A673 (cell line): ENCODE measurements at regions not wholly inside any gene's neighbourhood (a gene's known extent, or its start where the extent isn't known, plus 50 kb on each side); places are given as distances from the start of the nearest gene placed in this dataset.

Experiments used
- BruUV-seq: library from RNA; stranded (reverse); fragments of 400-500 nt; replicated peaks from 2 replicates; lab custom pipeline; 2021; lab: Mats Ljungman, UMichigan
- CTCF ChIA-PET: fragments of 300-600 bp; sonication (Branson Sonifier 250); formaldehyde crosslinking; loops from one replicate; lab custom pipeline; 2022; ENCODE audit warnings: antibody characterized with exemption; lab: Charles Lee
- POLR2A ChIA-PET: fragments of 300-600 bp; sonication (Branson Sonifier 250); formaldehyde crosslinking; loops from one replicate; lab custom pipeline; 2022; ENCODE audit warnings: antibody characterized with exemption; ENCODE audit not compliant: low non-redundant PET; lab: Charles Lee
- DNase-seq: peaks from one replicate; pipeline ENCODE4 v3.0.0-alpha.2; 2015; ENCODE audit warnings: low spot score
- H3K27ac ChIP-seq: fragments of 200-600 bp; sonication (generic); 2 replicates; pipeline ENCODE4 v1.5.1; 2016; ENCODE audit warnings: mixed run types, low read depth, mild to moderate bottlenecking, mixed read lengths, antibody characterized with exemption, low read length; ENCODE audit not compliant: poor library complexity, severe bottlenecking
- H3K27me3 ChIP-seq: fragments of 200-600 bp; sonication (generic); replicated peaks from 2 replicates; pipeline ENCODE4 v1.6.1; 2017; ENCODE audit warnings: mixed run types, low read depth, mild to moderate bottlenecking, mixed read lengths, antibody characterized with exemption, low read length; ENCODE audit not compliant: insufficient read depth, poor library complexity
- H3K36me3 ChIP-seq: fragments of 200-600 bp; sonication (generic); 2 replicates; pipeline ENCODE4 v1.6.1; 2016; ENCODE audit warnings: mixed run types, mild to moderate bottlenecking, mixed read lengths, antibody characterized with exemption, low read length; ENCODE audit not compliant: insufficient read depth, poor library complexity, severe bottlenecking
- H3K4me1 ChIP-seq: fragments of 200-600 bp; sonication (generic); 2 replicates; pipeline ENCODE4 v1.6.1; 2017; ENCODE audit warnings: mixed run types, mild to moderate bottlenecking, mixed read lengths, antibody characterized with exemption, low read length; ENCODE audit not compliant: insufficient read depth, poor library complexity, severe bottlenecking
- H3K4me3 ChIP-seq: fragments of 200-600 bp; sonication (generic); 2 replicates; pipeline ENCODE4 v1.5.1; 2016; ENCODE audit warnings: low read depth, mixed run types, mild to moderate bottlenecking, mixed read lengths, low read length; ENCODE audit not compliant: poor library complexity, severe bottlenecking
- H3K9me3 ChIP-seq: fragments of 200-600 bp; sonication (generic); 2 replicates; pipeline ENCODE4 v1.6.1; 2016; ENCODE audit warnings: mixed run types, low read depth, mild to moderate bottlenecking, mixed read lengths, antibody characterized with exemption, low read length; ENCODE audit not compliant: poor library complexity, severe bottlenecking
- EZH2 ChIP-seq: fragments of 200-600 bp; sonication (generic); IDR thresholded peaks from 2 replicates; pipeline ENCODE4 v1.6.1; 2017; ENCODE audit warnings: borderline replicate concordance, low read depth, mild to moderate bottlenecking, mixed read lengths, antibody characterized with exemption, low read length; ENCODE audit not compliant: poor library complexity, severe bottlenecking
- intact Hi-C: fragments of 100-400 bp; cut with micrococcal nuclease; formaldehyde crosslinking; loops from one replicate; pipeline ENCODE4 v1.10.0; 2022; ENCODE audit not compliant: unreplicated experiment
- TF ChIP-seq, protein P1 (sequence below): fragments of 300-800, 200-600 bp; sonication (generic); conservative IDR thresholded peaks from 2 replicates; pipeline ENCODE4 v1.5.1; 2017; ENCODE audit warnings: low read depth, mild to moderate bottlenecking, antibody characterized with exemption, low read length, moderate library complexity, mixed read lengths

DNA sequence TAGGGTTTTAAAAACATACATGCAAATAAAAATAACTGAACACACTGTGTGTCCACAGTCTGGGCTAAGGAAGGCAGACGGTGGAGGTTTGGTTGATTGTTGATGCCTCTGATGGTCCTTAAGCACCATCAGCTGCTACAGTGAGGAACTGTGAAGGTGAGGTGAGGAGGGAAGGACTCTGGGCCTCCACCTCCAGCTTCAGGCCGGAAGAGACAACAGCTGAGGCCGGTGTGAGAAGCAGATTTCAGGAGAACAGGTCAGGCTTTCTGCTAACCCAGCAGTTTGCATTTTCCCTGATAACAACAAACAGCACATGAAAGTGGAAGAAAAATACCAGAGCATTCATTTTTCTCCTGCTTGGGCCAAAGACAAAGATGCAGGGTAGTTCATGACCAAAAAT lies 189.9 kb upstream of the AJAP1 start:
- no peaks in the 10 kb centered on the region for H3K4me1 ChIP-seq
- ChIA-PET POLR2A (no interaction called here), CTCF (no interaction called here)
- TF ChIP-seq, protein P1, sequence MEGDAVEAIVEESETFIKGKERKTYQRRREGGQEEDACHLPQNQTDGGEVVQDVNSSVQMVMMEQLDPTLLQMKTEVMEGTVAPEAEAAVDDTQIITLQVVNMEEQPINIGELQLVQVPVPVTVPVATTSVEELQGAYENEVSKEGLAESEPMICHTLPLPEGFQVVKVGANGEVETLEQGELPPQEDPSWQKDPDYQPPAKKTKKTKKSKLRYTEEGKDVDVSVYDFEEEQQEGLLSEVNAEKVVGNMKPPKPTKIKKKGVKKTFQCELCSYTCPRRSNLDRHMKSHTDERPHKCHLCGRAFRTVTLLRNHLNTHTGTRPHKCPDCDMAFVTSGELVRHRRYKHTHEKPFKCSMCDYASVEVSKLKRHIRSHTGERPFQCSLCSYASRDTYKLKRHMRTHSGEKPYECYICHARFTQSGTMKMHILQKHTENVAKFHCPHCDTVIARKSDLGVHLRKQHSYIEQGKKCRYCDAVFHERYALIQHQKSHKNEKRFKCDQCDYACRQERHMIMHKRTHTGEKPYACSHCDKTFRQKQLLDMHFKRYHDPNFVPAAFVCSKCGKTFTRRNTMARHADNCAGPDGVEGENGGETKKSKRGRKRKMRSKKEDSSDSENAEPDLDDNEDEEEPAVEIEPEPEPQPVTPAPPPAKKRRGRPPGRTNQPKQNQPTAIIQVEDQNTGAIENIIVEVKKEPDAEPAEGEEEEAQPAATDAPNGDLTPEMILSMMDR = no peak
- TF ChIP-seq EZH2 = no peak
- no peak overlapping the region for H3K27ac ChIP-seq
- no peaks in the 10 kb centered on the region for H3K9me3 ChIP-seq
- H3K27me3 ChIP-seq = no peaks in the 10 kb centered on the region
- no peak overlapping the region for H3K4me3 ChIP-seq
- intact Hi-C loops = no loop called here
- no peaks in the 10 kb centered on the region for H3K36me3 ChIP-seq
- no peak for DNase-seq
- BruUV-seq = no TSS peak

DNA sequence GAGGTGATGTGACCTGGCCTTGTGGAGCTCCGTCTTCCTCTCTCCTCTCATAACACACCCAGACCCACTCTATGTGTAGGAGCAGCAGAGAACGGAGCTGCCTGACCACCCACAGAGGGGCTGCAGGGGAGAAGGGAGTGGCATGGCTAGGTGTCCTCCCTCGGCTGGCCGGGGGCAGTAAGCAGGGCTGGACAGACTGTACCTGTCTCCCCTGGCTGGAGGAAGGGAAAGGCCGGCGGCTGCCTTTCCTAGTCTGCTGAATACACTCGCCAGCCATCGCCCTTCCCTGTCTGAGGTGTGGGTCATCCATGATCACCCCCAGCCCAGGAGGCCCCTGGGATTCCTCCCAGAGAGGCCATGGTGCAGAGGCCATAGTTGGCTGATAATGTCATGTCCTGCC lies 187.2 kb upstream of the AJAP1 start:
- no peaks in the 10 kb centered on the region for H3K36me3 ChIP-seq
- BruUV-seq = no TSS peak
- H3K27ac ChIP-seq = no peak overlapping the region
- no peaks in the 10 kb centered on the region for H3K4me1 ChIP-seq
- intact Hi-C loops = no loop called here
- DNase-seq = no peak
- TF ChIP-seq EZH2 = no peak
- TF ChIP-seq, protein P1 = no peak
- H3K9me3 ChIP-seq = no peaks in the 10 kb centered on the region
- H3K27me3 ChIP-seq = no peaks in the 10 kb centered on the region
- ChIA-PET CTCF (no interaction called here), POLR2A (no interaction called here)
- no peak overlapping the region for H3K4me3 ChIP-seq

DNA sequence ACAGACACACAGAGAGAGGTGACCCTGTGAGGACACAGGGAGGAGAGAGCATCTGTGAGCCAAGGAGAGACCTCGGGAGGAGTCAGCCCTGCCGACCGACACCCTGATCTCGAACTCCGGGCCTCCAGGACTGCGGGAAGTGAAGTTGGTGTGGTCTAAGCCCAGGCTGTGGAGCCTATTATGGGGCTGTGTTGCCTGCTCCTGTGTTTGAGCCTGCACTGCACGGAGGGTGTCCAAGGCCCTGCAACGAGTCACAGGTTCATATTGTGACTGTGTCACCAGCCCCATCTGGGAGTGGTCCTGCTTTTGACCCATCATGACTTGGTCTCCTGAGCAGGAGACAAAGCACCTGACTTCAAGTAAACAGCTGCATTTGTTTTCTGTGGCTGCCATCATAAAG lies 186.0 kb upstream of the AJAP1 start:
- BruUV-seq = no TSS peak
- POLR2A ChIA-PET = no interaction called here
- intact Hi-C loops = no loop called here

More for the DNA sequence above, 186.0 kb upstream of the AJAP1 start:
- H3K27me3 ChIP-seq = no peaks in the 10 kb centered on the region
- H3K36me3 ChIP-seq = no peaks in the 10 kb centered on the region
- no peak for TF ChIP-seq EZH2
- TF ChIP-seq, protein P1 = no peak
- no peak overlapping the region for H3K27ac ChIP-seq
- H3K9me3 ChIP-seq = no peaks in the 10 kb centered on the region
- DNase-seq = no peak
- H3K4me1 ChIP-seq = no peaks in the 10 kb centered on the region
- H3K4me3 ChIP-seq = no peak overlapping the region
- CTCF ChIA-PET = no interaction called here
